ENCODE measurements at regions not wholly inside any gene's neighbourhood (a gene's known extent, or its start where the extent isn't known, plus 50 kb on each side); places are given as distances from the start of the nearest gene placed in this dataset.

- H3K4me3 ChIP-seq (ENCODE audit: low read depth, low read length): no peak overlapping the region
- DNase-seq (ENCODE audit: low read depth): no peak
- no peak for TF ChIP-seq CTCF (IDR thresholded peaks at IDR 0.05; ENCODE audit: control insufficient read depth, extremely low read depth, insufficient read depth)
Observed at GRCh38 chr18:56509656-56510055, 128.7 kb downstream of the TXNL1 start.

GRCh38 chr18:56508370-56509036, 129.9 kb downstream of the TXNL1 start:
- no peak overlapping the region for H3K4me3 ChIP-seq (ENCODE audit: low read depth, low read length)
- TF ChIP-seq CTCF (IDR thresholded peaks at IDR 0.05; ENCODE audit: control insufficient read depth, extremely low read depth, insufficient read depth): no peak
- DNase-seq (ENCODE audit: low read depth): no peak

GRCh38 chr18:56505971-56506370, 132.4 kb downstream of the TXNL1 start:
- no peak for DNase-seq (ENCODE audit: low read depth)
- TF ChIP-seq CTCF (IDR thresholded peaks at IDR 0.05; ENCODE audit: control insufficient read depth, extremely low read depth, insufficient read depth): no peak
- no peak overlapping the region for H3K4me3 ChIP-seq (ENCODE audit: low read depth, low read length)

- no peak for TF ChIP-seq CTCF (IDR thresholded peaks at IDR 0.05; ENCODE audit: control insufficient read depth, extremely low read depth, insufficient read depth)
- no peak overlapping the region for H3K4me3 ChIP-seq (ENCODE audit: low read depth, low read length)
- DNase-seq (ENCODE audit: low read depth): no peak
Observed at GRCh38 chr18:56505293-56505692, 133.1 kb downstream of the TXNL1 start.

- no peak for TF ChIP-seq CTCF (IDR thresholded peaks at IDR 0.05; ENCODE audit: control insufficient read depth, extremely low read depth, insufficient read depth)
- no peak overlapping the region for H3K4me3 ChIP-seq (ENCODE audit: low read depth, low read length)
- peak; percentile 0 for DNase-seq (ENCODE audit: low read depth)
Observed at GRCh38 chr18:56501896-56502295, 136.5 kb downstream of the TXNL1 start.

- no peak for DNase-seq (ENCODE audit: low read depth)
- TF ChIP-seq CTCF (IDR thresholded peaks at IDR 0.05; ENCODE audit: control insufficient read depth, extremely low read depth, insufficient read depth): no peak
- H3K4me3 ChIP-seq (ENCODE audit: low read depth, low read length): no peak overlapping the region
Observed at GRCh38 chr18:56495884-56496283, 142.5 kb downstream of the TXNL1 start.

GRCh38 chr18:56493531-56493930, 144.9 kb downstream of the TXNL1 start:
- H3K4me3 ChIP-seq (ENCODE audit: low read depth, low read length): no peak overlapping the region
- TF ChIP-seq CTCF (IDR thresholded peaks at IDR 0.05; ENCODE audit: control insufficient read depth, extremely low read depth, insufficient read depth): no peak
- DNase-seq (ENCODE audit: low read depth): no peak

Measured in LNCaP clone FGC (cell line).